ENCODE measurements at regions not wholly inside any gene's neighbourhood (a gene's known extent, or its start where the extent isn't known, plus 50 kb on each side); places are given as distances from the start of the nearest gene placed in this dataset.

DNA sequence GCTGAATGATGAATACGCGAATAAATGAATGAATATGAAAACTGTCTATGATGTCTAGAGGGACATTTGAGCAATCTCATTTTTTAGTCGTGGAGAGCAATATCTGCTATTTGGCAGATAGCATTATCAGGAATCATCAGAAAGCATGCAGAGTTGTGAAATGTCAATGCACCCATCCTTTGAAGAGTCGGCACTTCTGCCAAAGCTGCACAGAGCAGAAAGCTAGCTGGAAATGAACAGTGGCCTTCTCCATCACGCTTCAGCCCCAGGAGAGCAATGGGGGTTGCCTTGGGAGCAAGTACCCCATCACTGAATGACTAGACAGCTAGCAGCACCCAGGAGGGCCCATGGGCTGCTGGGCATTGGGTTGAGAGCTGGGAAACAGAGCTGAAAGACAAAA lies 69.1 kb upstream of the PROK2 start:
- H3K9me3 ChIP-seq (ENCODE audit: control insufficient read depth, insufficient read depth, low read length): no peaks in the 10 kb centered on the region
- H3K4me3 ChIP-seq (ENCODE audit: insufficient read depth, low read depth, low read length): no peak overlapping the region
- H3K56ac ChIP-seq (ENCODE audit: extremely low read depth, insufficient read depth, low read length): no peak overlapping the region
- TF ChIP-seq POLR2A (IDR thresholded peaks at IDR 0.05; ENCODE audit: low read depth, low read length) (no peak), RCOR1 (IDR thresholded peaks at IDR 0.05; ENCODE audit: insufficient replicate concordance, low read length) (no peak), MXI1 (IDR thresholded peaks at IDR 0.05; ENCODE audit: borderline replicate concordance, low read depth, low read length) (no peak)
- TF ChIP-seq, protein P1, sequence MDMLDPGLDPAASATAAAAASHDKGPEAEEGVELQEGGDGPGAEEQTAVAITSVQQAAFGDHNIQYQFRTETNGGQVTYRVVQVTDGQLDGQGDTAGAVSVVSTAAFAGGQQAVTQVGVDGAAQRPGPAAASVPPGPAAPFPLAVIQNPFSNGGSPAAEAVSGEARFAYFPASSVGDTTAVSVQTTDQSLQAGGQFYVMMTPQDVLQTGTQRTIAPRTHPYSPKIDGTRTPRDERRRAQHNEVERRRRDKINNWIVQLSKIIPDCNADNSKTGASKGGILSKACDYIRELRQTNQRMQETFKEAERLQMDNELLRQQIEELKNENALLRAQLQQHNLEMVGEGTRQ (IDR thresholded peaks at IDR 0.05; ENCODE audit: low read depth, low read length): no peak
- 94% methylated on average over 2 of the region's 5 CpGs; no CpG with 5 or more reads in 1 of the 2 experiments for WGBS, 2 experiments (ENCODE audit: extremely low coverage in 2 of 2, insufficient read length in 1 of 2)
- H3K27me3 ChIP-seq (ENCODE audit: control insufficient read depth, insufficient read depth, low read length): no peaks in the 10 kb centered on the region; the same call in 1 of the 2 replicates
- ChIA-PET CTCF (no interaction called here), POLR2A (ENCODE audit: unreplicated experiment) (no interaction called here)
- H3K27ac ChIP-seq (ENCODE audit: insufficient read depth, low read length): no peak overlapping the region
- no peaks in the 10 kb centered on the region for H3K4me1 ChIP-seq (ENCODE audit: control insufficient read depth, insufficient read depth, low read length)
- no peak for ATAC-seq (ENCODE audit: low read depth)
- H2BK15ac ChIP-seq (ENCODE audit: low read depth, low read length): no peak overlapping the region
- no peak overlapping the region for H3K14ac ChIP-seq (replicated peaks; ENCODE audit: low read depth, low read length)
- intact Hi-C loops (cut with micrococcal nuclease) (no loop called here), in situ Hi-C loops (cut with MboI; ENCODE audit: low sequenced_read_pairs) (no loop called here), dilution Hi-C loops (cut with HindIII; ENCODE audit: low sequenced_read_pairs, unreplicated experiment) (no loop called here)
- H2BK120ac ChIP-seq (ENCODE audit: low read depth, low read length): no peak overlapping the region
- no peak overlapping the region for H2BK20ac ChIP-seq (ENCODE audit: low read depth, low read length)
- no peak overlapping the region for H3K4ac ChIP-seq (ENCODE audit: low read depth, low read length)
- H4K8ac ChIP-seq (ENCODE audit: low read depth in 2 of 2, low read length in 2 of 2): no peak overlapping the region
- H4K91ac ChIP-seq (ENCODE audit: insufficient read depth, low read depth, low read length): no peak overlapping the region
- no peaks in the 10 kb centered on the region for H3K79me1 ChIP-seq (ENCODE audit: low read depth in 1 of 2, low read length in 2 of 2)
- H4K20me1 ChIP-seq (ENCODE audit: insufficient read depth, low read length): no peaks in the 10 kb centered on the region
- no peak overlapping the region for H2AK9ac ChIP-seq (replicated peaks; ENCODE audit: low read depth, low read length, poor library complexity)
- H4K5ac ChIP-seq (ENCODE audit: low read depth, low read length): no peak overlapping the region
- no TSS peak for BruUV-seq (replicated peaks)
- no peak overlapping the region for H2AFZ ChIP-seq (replicated peaks; ENCODE audit: low read length, poor library complexity)
- no peak overlapping the region for H3K9ac ChIP-seq (ENCODE audit: low read depth, low read length)
- H3K18ac ChIP-seq (ENCODE audit: low read depth, low read length): no peak overlapping the region
- H3K36me3 ChIP-seq (ENCODE audit: control insufficient read depth, insufficient read depth, low read length): no peaks in the 10 kb centered on the region
- H2BK5ac ChIP-seq (ENCODE audit: low read depth, low read length, poor library complexity, severe bottlenecking): no peak overlapping the region
- no peak for DNase-seq
- no peak overlapping the region for H2AK5ac ChIP-seq (ENCODE audit: low read depth, low read length)
- H3K4me2 ChIP-seq (ENCODE audit: low read depth, low read length): no peak overlapping the region
- no peaks in the 10 kb centered on the region for H3K9me1 ChIP-seq (ENCODE audit: insufficient read depth, low read length)
- H3K23ac ChIP-seq (ENCODE audit: low read depth, low read length): no peak overlapping the region

Measured in IMR-90 (cell line).